ENCODE measurements at regions not wholly inside any gene's neighbourhood (a gene's known extent, or its start where the extent isn't known, plus 50 kb on each side); places are given as distances from the start of the nearest gene placed in this dataset.

DNA sequence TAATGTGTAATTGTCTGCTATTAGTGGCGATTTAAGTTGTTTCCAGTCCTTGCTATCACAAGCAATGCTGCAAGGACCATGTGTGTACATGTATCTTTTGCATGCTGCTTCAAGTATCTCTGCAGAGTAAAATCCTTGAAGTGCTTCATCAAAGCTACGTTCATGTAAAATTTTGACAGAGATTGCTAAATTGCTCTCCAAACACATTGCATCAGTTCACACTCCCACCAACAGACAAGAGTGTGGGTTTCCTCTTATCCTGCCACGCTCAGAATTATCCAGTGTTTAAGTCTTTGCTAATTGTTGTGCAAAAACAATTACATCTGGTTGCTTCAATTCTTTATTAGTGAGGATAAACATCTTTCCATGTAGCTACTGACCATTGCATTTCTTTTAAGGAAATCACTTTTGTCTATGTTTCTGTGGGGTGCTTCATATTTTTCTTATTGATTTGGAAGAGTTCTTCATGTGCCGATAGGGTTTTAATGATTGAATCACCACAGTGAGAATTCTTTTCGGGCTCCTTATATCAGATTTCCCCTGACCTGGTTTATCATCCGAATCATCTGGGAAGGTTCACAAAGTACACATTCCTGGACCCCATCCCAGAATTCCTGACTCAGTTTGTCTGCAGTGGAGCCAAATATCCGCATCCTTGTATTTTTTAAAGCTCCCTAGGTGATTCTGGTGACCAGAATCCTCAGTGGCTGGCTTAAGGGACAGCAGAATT is 56.3 kb upstream of the GALNT2 start:
- Histone ChIP-seq H3K9me3 (ENCODE audit: insufficient read depth, low read depth, low read length) (no peaks in the 10 kb centered on the region), H3K4me3 (ENCODE audit: low read length) (no peak overlapping the region), H3K27ac (ENCODE audit: low read depth, low read length) (no peak overlapping the region), H3K4me1 (ENCODE audit: insufficient read depth, low read length) (no peaks in the 10 kb centered on the region), H3K27me3 (ENCODE audit: insufficient read depth, low read length) (no peaks in the 10 kb centered on the region), H3K36me3 (ENCODE audit: insufficient read depth, low read length) (no peaks in the 10 kb centered on the region), H3K9ac (ENCODE audit: low read depth, low read length) (no peak overlapping the region)
- 93% methylated on average over 7 of the region's 7 CpGs for WGBS

DNA sequence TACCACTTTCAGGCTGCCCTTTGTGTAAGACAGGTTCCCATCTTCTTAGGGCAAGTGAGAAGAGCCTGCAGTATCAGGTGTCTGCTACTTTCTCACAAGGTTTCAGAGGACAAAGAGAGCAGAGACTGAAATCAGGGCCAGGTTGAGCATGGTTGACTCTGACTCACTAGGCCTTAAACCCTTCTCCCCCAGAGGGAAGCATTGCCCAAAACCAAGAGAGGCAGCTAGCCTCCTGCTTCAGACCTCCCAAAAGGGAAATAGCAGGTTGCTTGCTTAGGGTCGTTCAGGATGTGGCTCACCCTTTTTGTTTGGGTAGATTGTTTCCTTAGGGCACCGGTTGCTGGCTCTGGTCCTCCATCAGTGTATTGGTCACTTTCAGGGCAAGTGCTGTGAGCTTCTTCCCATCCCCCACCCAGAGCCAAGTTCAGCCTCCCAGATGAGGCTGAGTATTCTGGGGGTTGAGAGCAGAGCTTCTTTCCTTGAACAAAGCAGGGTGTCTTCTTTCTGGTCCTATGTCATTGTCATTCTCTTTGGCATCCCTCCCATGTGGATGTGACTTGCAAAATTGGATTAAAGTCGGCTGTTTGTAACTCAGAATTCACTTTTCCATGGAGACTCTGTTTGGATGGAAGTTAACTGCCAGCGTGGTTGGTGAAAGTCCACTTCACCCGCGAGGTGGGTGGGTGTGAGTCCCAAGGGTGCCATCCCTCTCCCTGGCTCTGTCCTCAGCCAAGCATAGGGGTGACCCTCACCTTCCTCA is 55.5 kb upstream of the GALNT2 start:
- Histone ChIP-seq H3K27me3 (ENCODE audit: insufficient read depth, low read length) (no peaks in the 10 kb centered on the region), H3K9ac (ENCODE audit: low read depth, low read length) (no peak overlapping the region), H3K4me3 (ENCODE audit: low read length) (no peak overlapping the region), H3K27ac (ENCODE audit: low read depth, low read length) (no peak overlapping the region), H3K4me1 (ENCODE audit: insufficient read depth, low read length) (peaks cover 7% of the 10 kb centered on the region; the same call in 1 of the 2 replicates), H3K36me3 (ENCODE audit: insufficient read depth, low read length) (no peaks in the 10 kb centered on the region), H3K9me3 (ENCODE audit: insufficient read depth, low read depth, low read length) (no peaks in the 10 kb centered on the region)
- WGBS: 77% methylated on average over 6 of the region's 6 CpGs

DNA sequence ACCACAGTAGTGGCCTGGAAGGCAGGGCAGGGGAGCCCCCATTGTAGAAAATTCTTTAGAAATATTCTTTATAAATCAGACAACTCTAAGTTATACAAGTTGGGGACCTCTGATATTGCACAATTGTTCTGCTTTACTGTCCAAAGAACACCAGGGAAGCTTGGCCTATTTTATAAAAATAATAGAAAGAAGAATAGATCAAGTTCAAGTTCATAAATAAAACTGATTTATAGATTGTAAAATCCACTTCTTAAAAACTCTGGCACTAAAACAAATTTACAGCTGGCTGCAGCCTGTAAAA is 55.0 kb upstream of the GALNT2 start:
- Histone ChIP-seq H3K9ac (ENCODE audit: low read depth, low read length) (no peak overlapping the region), H3K27me3 (ENCODE audit: insufficient read depth, low read length) (no peaks in the 10 kb centered on the region), H3K9me3 (ENCODE audit: insufficient read depth, low read depth, low read length) (no peaks in the 10 kb centered on the region), H3K36me3 (ENCODE audit: insufficient read depth, low read length) (no peaks in the 10 kb centered on the region), H3K4me1 (ENCODE audit: insufficient read depth, low read length) (peaks cover 7% of the 10 kb centered on the region; the same call in 1 of the 2 replicates), H3K4me3 (ENCODE audit: low read length) (no peak overlapping the region), H3K27ac (ENCODE audit: low read depth, low read length) (no peak overlapping the region)

DNA sequence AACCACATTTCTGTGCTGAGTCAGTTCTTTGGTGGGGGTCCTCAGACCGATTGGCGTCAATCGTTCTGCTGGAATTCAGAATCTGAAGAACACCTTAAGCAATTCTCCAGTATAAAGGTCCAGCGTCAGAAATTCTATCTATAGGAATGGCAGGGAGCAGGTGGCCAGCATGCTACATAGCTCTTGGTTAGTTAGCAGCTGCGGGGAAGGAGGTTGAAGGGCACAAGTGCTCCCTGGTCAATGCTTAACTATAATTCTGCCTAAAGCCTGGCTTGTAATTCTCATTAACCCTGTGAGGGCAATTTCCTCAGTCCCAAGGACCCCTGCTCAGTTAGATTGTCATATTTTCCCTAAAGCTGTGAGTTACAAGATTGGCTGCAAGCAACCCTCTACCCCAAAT is 54.3 kb upstream of the GALNT2 start:
- Histone ChIP-seq H3K27ac (ENCODE audit: low read depth, low read length) (no peak overlapping the region), H3K4me3 (ENCODE audit: low read length) (no peak overlapping the region), H3K27me3 (ENCODE audit: insufficient read depth, low read length) (no peaks in the 10 kb centered on the region), H3K9ac (ENCODE audit: low read depth, low read length) (no peak overlapping the region), H3K4me1 (ENCODE audit: insufficient read depth, low read length) (peaks cover 7% of the 10 kb centered on the region; the same call in 1 of the 2 replicates), H3K36me3 (ENCODE audit: insufficient read depth, low read length) (no peaks in the 10 kb centered on the region), H3K9me3 (ENCODE audit: insufficient read depth, low read depth, low read length) (no peaks in the 10 kb centered on the region)
- 93% methylated on average over 5 of the region's 5 CpGs for WGBS

DNA sequence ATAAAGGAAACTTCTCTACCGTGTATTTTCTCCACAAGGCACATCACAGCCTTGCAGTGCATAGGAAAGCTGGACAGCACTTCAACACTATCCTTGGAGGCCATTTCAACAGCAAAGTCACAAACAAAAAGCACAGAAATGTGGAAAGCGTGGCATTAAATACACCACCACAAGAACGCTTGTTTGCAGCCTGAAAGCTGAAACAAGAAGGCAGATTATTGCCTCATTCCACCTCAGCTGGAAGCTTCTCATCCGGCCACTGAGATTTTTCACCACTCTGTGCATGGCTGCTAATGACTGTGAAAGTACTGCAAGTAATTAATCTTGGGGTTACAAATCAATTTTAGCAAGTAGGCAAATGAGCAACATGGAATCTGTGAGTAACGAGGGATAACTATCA is 50.9 kb upstream of the GALNT2 start:
- Histone ChIP-seq H3K9me3 (ENCODE audit: insufficient read depth, low read depth, low read length) (no peaks in the 10 kb centered on the region), H3K4me1 (ENCODE audit: insufficient read depth, low read length) (peaks cover 20% of the 10 kb centered on the region), H3K4me3 (ENCODE audit: low read length) (no peak overlapping the region), H3K9ac (ENCODE audit: low read depth, low read length) (no peak overlapping the region), H3K27me3 (ENCODE audit: insufficient read depth, low read length) (peaks cover 4% of the 10 kb centered on the region; the same call in 1 of the 2 replicates), H3K36me3 (ENCODE audit: insufficient read depth, low read length) (no peaks in the 10 kb centered on the region), H3K27ac (ENCODE audit: low read depth, low read length) (0 out of 2 replicates have a peak overlapping the region, but pooled peaks have one; percentile 21)
- 75% methylated on average over 5 of the region's 5 CpGs for WGBS

Data from HUES64 (cell line).